H1 (cell line): ENCODE measurements at regions not wholly inside any gene's neighbourhood (a gene's known extent, or its start where the extent isn't known, plus 50 kb on each side); places are given as distances from the start of the nearest gene placed in this dataset.

Source experiments
- CTCF ChIA-PET: fragments of 300-600 bp; sonication (Branson Sonifier 250); formaldehyde crosslinking; loops from one replicate; lab custom pipeline; 2021; ENCODE audit not compliant: partially characterized antibody; lab: Charles Lee
- POLR2A ChIA-PET: fragments of 300-600 bp; sonication (Branson Sonifier 250); formaldehyde crosslinking; loops from one replicate; lab custom pipeline; 2021; ENCODE audit warnings: inconsistent platforms; ENCODE audit not compliant: partially characterized antibody; lab: Charles Lee
- DNase-seq, 2 experiments: peaks; one replicate each; pipeline versions ENCODE4 v3.0.0 to v3.0.0-alpha.2; 2010 to 2022; ENCODE audit warnings: low spot score in 2 of 2, low read depth in 1 of 2, mixed read lengths in 1 of 2
- FAIRE-seq: peaks from 2 replicates; lab custom pipeline; 2011; peaks lifted over from hg19 to GRCh38; lab: Jason Lieb, UNC
- H2AFZ ChIP-seq: 2 replicates; pipeline ENCODE4 v1.8.1; 2012; ENCODE audit warnings: low read length, inconsistent platforms
- H2AK5ac ChIP-seq: 2 replicates; pipeline ENCODE4 v1.6.1; 2013; ENCODE audit warnings: low read depth, low read length
- H2BK120ac ChIP-seq: replicated peaks from 2 replicates; pipeline ENCODE3; 2013; ENCODE audit warnings: low read depth, low read length, inconsistent platforms
- H2BK12ac ChIP-seq: 2 replicates; pipeline ENCODE4 v1.6.1; 2013; ENCODE audit warnings: low read depth, low read length
- H2BK15ac ChIP-seq: 2 replicates; pipeline ENCODE4 v1.6.1; 2013; ENCODE audit warnings: low read length
- H2BK20ac ChIP-seq: 2 replicates; pipeline ENCODE4 v1.6.1; 2013; ENCODE audit warnings: low read length
- H2BK5ac ChIP-seq: 2 replicates; pipeline ENCODE4 v1.6.1; 2013; ENCODE audit warnings: low read depth, low read length
- H3K14ac ChIP-seq: 2 replicates; pipeline ENCODE4 v1.6.1; 2013; ENCODE audit warnings: inconsistent platforms; ENCODE audit not compliant: insufficient read length
- H3K18ac ChIP-seq: 2 replicates; pipeline ENCODE4 v1.6.1; 2013; ENCODE audit warnings: low read length; ENCODE audit errors: extremely low read depth
- H3K23ac ChIP-seq: 2 replicates; pipeline ENCODE4 v1.6.1; 2013; ENCODE audit warnings: inconsistent platforms; ENCODE audit not compliant: insufficient read length
- H3K23me2 ChIP-seq: 2 replicates; pipeline ENCODE4 v1.6.1; 2013; ENCODE audit warnings: low read depth, low read length
- H3K27ac ChIP-seq: 2 replicates; pipeline ENCODE4 v1.6.1; 2011; ENCODE audit warnings: low read depth, low read length, inconsistent platforms
- H3K27me3 ChIP-seq, 4 experiments: replicated peaks in 1 of 4; 1 replicate in 1 of 4; 2 replicates in 3 of 4; pipeline versions ENCODE4 v1.6.1 to v1.8.1; 2011 to 2013; ENCODE audit warnings: low read length in 3 of 4, mild to moderate bottlenecking in 3 of 4, inconsistent platforms in 2 of 4, mixed read lengths in 2 of 4, moderate library complexity in 1 of 4; ENCODE audit not compliant: control insufficient read depth in 3 of 4, insufficient read depth in 3 of 4; ENCODE audit errors: extremely low read depth in 1 of 4
- H3K36me3 ChIP-seq, 4 experiments: 2 replicates each; pipeline versions ENCODE4 v1.6.1 to v1.8.1; 2011 to 2013; ENCODE audit warnings: mild to moderate bottlenecking in 4 of 4, low read length in 3 of 4, moderate library complexity in 2 of 4, control low read depth in 1 of 4, inconsistent platforms in 1 of 4; ENCODE audit not compliant: insufficient read depth in 4 of 4, control insufficient read depth in 2 of 4
- H3K4ac ChIP-seq: replicated peaks from 2 replicates; pipeline ENCODE3; 2013; ENCODE audit warnings: low read length, low read depth, mixed read lengths, inconsistent platforms; ENCODE audit not compliant: insufficient read length
- H3K4me1 ChIP-seq, 4 experiments: replicated peaks in 1 of 4; 1 replicate in 1 of 4; 2 replicates in 3 of 4; pipeline versions ENCODE4 v1.6.1 to v1.8.1; 2011 to 2013; ENCODE audit warnings: low read length in 3 of 4, inconsistent platforms in 2 of 4, mixed read lengths in 1 of 4; ENCODE audit not compliant: insufficient read depth in 4 of 4, control insufficient read depth in 3 of 4
- H3K4me2 ChIP-seq, 2 experiments: 2 replicates each; pipeline versions ENCODE4 v1.6.1 to v1.8.1; 2011 to 2013; ENCODE audit warnings: low read depth in 2 of 2, low read length in 2 of 2, control low read depth in 1 of 2, inconsistent platforms in 1 of 2, mild to moderate bottlenecking in 1 of 2; ENCODE audit not compliant: insufficient read depth in 1 of 2
- H3K4me3 ChIP-seq, 4 experiments: fragments of 200-600, 300-600 bp in 1 of 4; sonication (generic), shearing (Covaris generic), sonication (Bioruptor Twin) in 1 of 4; 2 replicates each; pipeline versions ENCODE4 v1.5.1 to v1.8.1; 2011 to 2016; ENCODE audit warnings: low read length in 4 of 4, low read depth in 3 of 4, control low read depth in 2 of 4, inconsistent platforms in 2 of 4, mild to moderate bottlenecking in 2 of 4, mixed read lengths in 1 of 4, moderate library complexity in 1 of 4; ENCODE audit not compliant: insufficient read depth in 2 of 4; ENCODE audit errors: extremely low read depth in 1 of 4
- H3K56ac ChIP-seq: replicated peaks from 2 replicates; pipeline ENCODE3; 2013; ENCODE audit warnings: low read depth, mild to moderate bottlenecking, mixed read lengths, low read length, inconsistent platforms; ENCODE audit not compliant: insufficient read length
- H3K79me1 ChIP-seq: 2 replicates; pipeline ENCODE4 v1.6.1; 2013; ENCODE audit warnings: low read depth, low read length, control low read depth
- H3K79me2 ChIP-seq, 2 experiments: 2 replicates each; pipeline versions ENCODE4 v1.6.1 to v1.8.1; 2012 to 2013; ENCODE audit warnings: low read length in 2 of 2, mild to moderate bottlenecking in 2 of 2, inconsistent platforms in 1 of 2; ENCODE audit not compliant: insufficient read depth in 2 of 2, control insufficient read depth in 1 of 2
- H3K9ac ChIP-seq, 4 experiments: replicated peaks in 1 of 4; 1 replicate in 1 of 4; 2 replicates in 3 of 4; pipeline versions ENCODE4 v1.6.1 to v1.8.1; 2011 to 2013; ENCODE audit warnings: low read depth in 3 of 4, low read length in 3 of 4, control low read depth in 2 of 4, mild to moderate bottlenecking in 2 of 4, moderate library complexity in 2 of 4, inconsistent platforms in 1 of 4; ENCODE audit errors: extremely low read depth in 1 of 4
- H3K9me3 ChIP-seq, 2 experiments: 2 replicates each; pipeline versions ENCODE4 v1.6.1 to v1.8.1; 2012 to 2013; ENCODE audit warnings: mild to moderate bottlenecking in 2 of 2, moderate library complexity in 2 of 2, control low read depth in 1 of 2, inconsistent platforms in 1 of 2, low read depth in 1 of 2, low read length in 1 of 2, mixed read lengths in 1 of 2; ENCODE audit not compliant: insufficient read depth in 2 of 2
- H4K20me1 ChIP-seq, 2 experiments: replicated peaks in 1 of 2; 2 replicates each; pipeline versions ENCODE3 to v1.8.1; 2011 to 2013; ENCODE audit warnings: inconsistent platforms in 2 of 2, low read length in 2 of 2, mild to moderate bottlenecking in 1 of 2; ENCODE audit not compliant: insufficient read depth in 2 of 2, control insufficient read depth in 1 of 2
- H4K5ac ChIP-seq: 2 replicates; pipeline ENCODE4 v1.6.1; 2013; ENCODE audit warnings: low read length, low read depth, mixed read lengths, inconsistent platforms; ENCODE audit not compliant: insufficient read length
- H4K8ac ChIP-seq: 2 replicates; pipeline ENCODE4 v1.8.0; 2013; ENCODE audit warnings: mild to moderate bottlenecking, moderate library complexity, low read length, inconsistent platforms; ENCODE audit not compliant: insufficient read depth; ENCODE audit errors: extremely low read depth
- H4K91ac ChIP-seq: replicated peaks from 2 replicates; pipeline ENCODE3; 2013; ENCODE audit warnings: low read length, mixed read lengths, inconsistent platforms; ENCODE audit not compliant: insufficient read length
- CBX5 ChIP-seq: fragments of 300-800, 300-1000 bp; sonication (generic); IDR thresholded peaks from 2 replicates; pipeline ENCODE4 v1.7.1; 2016; ENCODE audit warnings: antibody characterized with exemption, low read length, low read depth
- CHD1 ChIP-seq: IDR thresholded peaks from 2 replicates; pipeline ENCODE4 v1.6.1; 2012; ENCODE audit warnings: low read depth, low read length, improper control_type of control experiment
- CHD2 ChIP-seq: IDR thresholded peaks from 2 replicates; pipeline ENCODE4 v1.6.1; 2012; ENCODE audit warnings: low read length, improper control_type of control experiment
- FOSL1 ChIP-seq: IDR thresholded peaks from 2 replicates; pipeline ENCODE4 v1.6.1; 2011; ENCODE audit warnings: mild to moderate bottlenecking, low read depth, low read length, moderate library complexity; ENCODE audit not compliant: insufficient read depth
- GABPA ChIP-seq: IDR thresholded peaks from 2 replicates; pipeline ENCODE4 v1.6.1; 2011; ENCODE audit warnings: mild to moderate bottlenecking, low read length, moderate library complexity, borderline replicate concordance; ENCODE audit not compliant: insufficient read depth
- HDAC6 ChIP-seq: IDR thresholded peaks from one replicate; pipeline ENCODE4 v1.7.1; 2012; ENCODE audit warnings: low read depth, mild to moderate bottlenecking, inconsistent platforms, low read length, moderate library complexity
- KDM1A ChIP-seq: fragments of 200-600, 300-600 bp; sonication (generic); IDR thresholded peaks from 2 replicates; pipeline ENCODE4 v1.7.1; 2016; ENCODE audit warnings: mild to moderate bottlenecking, low read length, borderline replicate concordance
- KDM4A ChIP-seq: IDR thresholded peaks from one replicate; pipeline ENCODE4 v1.7.1; 2012; ENCODE audit warnings: low read depth, mild to moderate bottlenecking, moderate library complexity, low read length, inconsistent platforms; ENCODE audit not compliant: severe bottlenecking
- POU5F1 ChIP-seq: IDR thresholded peaks from 2 replicates; pipeline ENCODE4 v1.6.1; 2011; ENCODE audit warnings: low read depth, mild to moderate bottlenecking, low read length, moderate library complexity
- SIX5 ChIP-seq: IDR thresholded peaks from 2 replicates; pipeline ENCODE4 v1.6.1; 2011; ENCODE audit warnings: mild to moderate bottlenecking, low read depth, low read length
- TEAD4 ChIP-seq: IDR thresholded peaks from 2 replicates; pipeline ENCODE4 v1.6.1; 2012; ENCODE audit warnings: low read depth, low read length, inconsistent platforms, mixed read lengths
- TF ChIP-seq, protein P1 (sequence below): IDR thresholded peaks from 2 replicates; pipeline ENCODE4 v1.6.1; 2012; ENCODE audit warnings: low read length, inconsistent platforms

DNA sequence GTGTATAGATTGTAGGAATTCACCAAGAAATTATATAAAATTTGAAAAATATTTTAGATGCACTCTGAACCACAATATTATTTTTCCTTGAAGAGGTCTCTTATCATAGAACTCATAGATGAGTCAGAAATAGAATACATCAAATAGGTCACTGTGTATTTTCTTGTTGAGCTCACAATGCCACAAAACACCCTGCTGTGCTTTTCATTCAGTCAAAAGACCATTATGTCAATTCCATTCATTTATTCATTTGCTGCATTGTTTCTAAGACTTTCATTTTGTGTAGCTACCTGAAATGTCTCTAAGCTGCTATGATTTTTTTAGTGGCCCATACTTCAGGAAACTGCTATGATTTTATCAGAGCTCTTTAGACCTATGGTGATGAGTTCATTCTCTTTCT, 231.9 kb upstream of the AVPR1A start:
- H3K4me2 ChIP-seq: no peak overlapping the region
- H3K23me2 ChIP-seq: no peaks in the 10 kb centered on the region
- no peak overlapping the region for H2AFZ ChIP-seq
- no peak for FAIRE-seq
- no peak overlapping the region for H4K91ac ChIP-seq
- H3K27ac ChIP-seq: no peak overlapping the region
- no peaks in the 10 kb centered on the region for H3K27me3 ChIP-seq
- TF ChIP-seq POU5F1 (no peak), TEAD4 (no peak), CBX5 (no peak), CHD2 (no peak), FOSL1 (no peak), GABPA (no peak), HDAC6 (no peak), SIX5 (no peak), KDM4A (no peak), KDM1A (no peak), CHD1 (no peak)
- TF ChIP-seq, protein P1, sequence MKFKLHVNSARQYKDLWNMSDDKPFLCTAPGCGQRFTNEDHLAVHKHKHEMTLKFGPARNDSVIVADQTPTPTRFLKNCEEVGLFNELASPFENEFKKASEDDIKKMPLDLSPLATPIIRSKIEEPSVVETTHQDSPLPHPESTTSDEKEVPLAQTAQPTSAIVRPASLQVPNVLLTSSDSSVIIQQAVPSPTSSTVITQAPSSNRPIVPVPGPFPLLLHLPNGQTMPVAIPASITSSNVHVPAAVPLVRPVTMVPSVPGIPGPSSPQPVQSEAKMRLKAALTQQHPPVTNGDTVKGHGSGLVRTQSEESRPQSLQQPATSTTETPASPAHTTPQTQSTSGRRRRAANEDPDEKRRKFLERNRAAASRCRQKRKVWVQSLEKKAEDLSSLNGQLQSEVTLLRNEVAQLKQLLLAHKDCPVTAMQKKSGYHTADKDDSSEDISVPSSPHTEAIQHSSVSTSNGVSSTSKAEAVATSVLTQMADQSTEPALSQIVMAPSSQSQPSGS: no peak
- H2BK120ac ChIP-seq: no peak overlapping the region
- CTCF ChIA-PET: interaction anchor here (0.6 kb wide), 1 partner anchor 758 kb away, joined by 3 read pairs; no protein-coding TSS in a partner anchor
- H3K4me1 ChIP-seq: no peaks in the 10 kb centered on the region
- no peak for DNase-seq
- H3K14ac ChIP-seq: no peak overlapping the region
- H4K8ac ChIP-seq: no peak overlapping the region
- H3K79me1 ChIP-seq: no peaks in the 10 kb centered on the region
- H4K20me1 ChIP-seq: no peaks in the 10 kb centered on the region
- H2BK20ac ChIP-seq: no peak overlapping the region
- H3K56ac ChIP-seq: no peak overlapping the region
- no peak overlapping the region for H3K18ac ChIP-seq
- H2BK5ac ChIP-seq: no peak overlapping the region
- H3K9ac ChIP-seq: no peak overlapping the region
- no peaks in the 10 kb centered on the region for H3K9me3 ChIP-seq
- no peak overlapping the region for H2BK12ac ChIP-seq
- no peak overlapping the region for H3K4ac ChIP-seq
- H3K23ac ChIP-seq: no peak overlapping the region
- no peak overlapping the region for H2AK5ac ChIP-seq
- H3K79me2 ChIP-seq: no peaks in the 10 kb centered on the region
- H3K4me3 ChIP-seq: no peak overlapping the region
- no peak overlapping the region for H4K5ac ChIP-seq
- no peaks in the 10 kb centered on the region for H3K36me3 ChIP-seq
- H2BK15ac ChIP-seq: no peak overlapping the region
- POLR2A ChIA-PET: no interaction called here
